Islet of Langerhans (tissue), 1 donor: ENCODE measurements at regions not wholly inside any gene's neighbourhood (a gene's known extent, or its start where the extent isn't known, plus 50 kb on each side); places are given as distances from the start of the nearest gene placed in this dataset.
"Not testable (repeated sequence)": the region's sequence is repeated elsewhere in the genome, so short reads cannot be mapped to it uniquely, and the experiment has no call there.

Experiments
- FAIRE-seq: peaks from one replicate; lab custom pipeline; 2011; peaks lifted over from hg19 to GRCh38; lab: Jason Lieb, UNC

DNA sequence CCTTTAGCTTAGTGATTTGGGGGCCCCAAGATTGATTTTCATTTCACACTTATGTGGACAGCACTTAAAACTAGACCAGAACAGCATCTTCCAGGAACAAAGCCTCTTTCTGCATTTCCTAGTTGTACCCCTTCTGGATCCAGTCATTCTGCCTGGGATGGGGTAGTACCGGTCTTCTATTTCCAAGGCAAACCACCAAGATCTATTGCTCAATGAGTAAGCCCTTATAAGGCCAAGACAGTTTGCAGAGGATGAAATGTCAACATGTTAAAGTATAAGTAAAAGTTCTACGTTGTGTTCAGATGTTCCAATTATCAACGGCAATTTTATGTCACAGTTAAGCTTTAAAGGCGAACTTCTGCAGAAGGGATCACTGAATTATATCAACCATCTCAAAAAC, 106.9 kb upstream of the ZNF746 start:
- FAIRE-seq: no peak

DNA sequence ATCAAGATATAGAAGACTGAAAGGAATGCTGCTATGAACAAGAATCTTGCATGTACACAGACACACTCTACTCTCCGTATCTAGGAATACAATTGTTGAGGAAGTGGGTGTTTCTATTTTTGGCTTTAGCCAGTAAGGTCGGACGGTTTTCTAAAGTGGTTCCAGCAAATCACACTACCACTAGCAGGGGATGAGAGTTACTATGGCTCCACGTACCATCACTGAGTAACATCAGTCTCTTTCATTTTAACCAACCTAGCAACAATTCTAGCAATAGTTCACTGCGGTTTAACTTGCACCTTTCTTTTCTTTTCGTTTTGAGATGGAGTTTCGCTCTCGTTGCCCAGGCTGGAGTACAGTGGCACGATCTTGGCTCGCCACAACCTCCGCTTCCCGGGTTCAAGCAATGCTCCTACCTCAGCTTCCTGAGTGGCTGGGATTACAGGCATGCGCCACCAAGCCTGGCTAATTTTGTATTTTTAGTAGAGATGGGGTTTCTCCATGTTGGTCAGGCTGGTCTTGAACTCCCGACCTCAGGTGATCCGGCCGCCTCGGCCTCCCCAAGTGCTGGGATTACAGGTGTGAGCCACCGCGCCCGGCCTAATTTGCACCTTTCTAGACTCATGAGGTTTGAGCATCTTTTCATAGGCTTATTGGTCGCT, 103.2 kb upstream of the ZNF746 start:
- FAIRE-seq: not testable (repeated sequence)

DNA sequence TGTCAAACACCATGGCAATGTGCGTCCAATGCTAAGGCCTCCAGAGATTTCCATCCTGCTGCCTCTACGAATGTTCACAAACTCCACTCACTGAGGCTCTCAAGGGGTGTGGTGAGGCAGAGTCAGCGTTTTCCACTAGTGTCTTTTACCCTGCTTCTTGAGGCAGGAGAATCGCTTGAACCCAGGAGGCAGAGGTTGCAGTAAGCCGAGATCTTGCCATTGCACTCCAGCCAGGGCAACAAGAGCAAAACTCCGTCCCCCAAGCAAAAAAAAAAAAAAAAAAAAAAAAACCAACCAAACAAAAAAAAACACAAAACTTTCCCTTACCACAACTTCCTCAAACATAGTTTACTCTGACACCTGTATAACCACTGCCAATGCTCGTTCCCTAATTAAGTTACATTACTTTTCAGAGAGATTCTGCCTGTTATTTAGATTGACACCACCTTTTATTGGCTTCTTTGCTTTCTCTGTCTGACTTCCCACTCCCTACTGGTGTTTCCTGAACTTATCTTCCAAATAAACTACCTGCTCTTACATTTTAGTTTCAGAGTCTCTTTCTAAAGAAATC, 102.1 kb upstream of the ZNF746 start:
- no peak for FAIRE-seq

- no peak for FAIRE-seq
Observed at GRCh38 chr7:149598721-149599308, 101.2 kb upstream of the ZNF746 start.

GRCh38 chr7:149597789-149598188, 100.2 kb upstream of the ZNF746 start:
- FAIRE-seq: not testable (repeated sequence)

DNA sequence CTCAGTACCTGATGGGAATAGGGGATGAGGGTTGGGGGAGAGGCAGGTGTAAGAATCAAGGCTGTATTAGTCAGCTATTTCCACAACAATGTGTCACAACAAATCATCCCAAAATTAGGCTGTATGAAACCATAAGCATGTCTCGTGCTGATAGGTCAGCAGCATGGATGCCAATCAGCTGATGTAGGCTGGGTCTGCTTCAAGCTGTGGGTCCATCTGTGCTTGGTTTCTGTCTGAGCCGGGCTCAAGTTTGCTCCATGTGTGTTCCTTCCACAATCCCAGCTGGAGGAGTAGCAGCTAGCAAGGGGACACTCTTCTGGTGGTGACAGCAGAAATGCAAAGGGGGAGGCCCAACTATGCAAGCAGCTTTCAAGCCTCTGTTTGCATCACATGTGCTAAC, 97.9 kb upstream of the ZNF746 start:
- FAIRE-seq: no peak

- no peak for FAIRE-seq
Observed at GRCh38 chr7:149595078-149595477, 97.5 kb upstream of the ZNF746 start.

GRCh38 chr7:149588930-149589329, 91.3 kb upstream of the ZNF746 start:
- no peak for FAIRE-seq

DNA sequence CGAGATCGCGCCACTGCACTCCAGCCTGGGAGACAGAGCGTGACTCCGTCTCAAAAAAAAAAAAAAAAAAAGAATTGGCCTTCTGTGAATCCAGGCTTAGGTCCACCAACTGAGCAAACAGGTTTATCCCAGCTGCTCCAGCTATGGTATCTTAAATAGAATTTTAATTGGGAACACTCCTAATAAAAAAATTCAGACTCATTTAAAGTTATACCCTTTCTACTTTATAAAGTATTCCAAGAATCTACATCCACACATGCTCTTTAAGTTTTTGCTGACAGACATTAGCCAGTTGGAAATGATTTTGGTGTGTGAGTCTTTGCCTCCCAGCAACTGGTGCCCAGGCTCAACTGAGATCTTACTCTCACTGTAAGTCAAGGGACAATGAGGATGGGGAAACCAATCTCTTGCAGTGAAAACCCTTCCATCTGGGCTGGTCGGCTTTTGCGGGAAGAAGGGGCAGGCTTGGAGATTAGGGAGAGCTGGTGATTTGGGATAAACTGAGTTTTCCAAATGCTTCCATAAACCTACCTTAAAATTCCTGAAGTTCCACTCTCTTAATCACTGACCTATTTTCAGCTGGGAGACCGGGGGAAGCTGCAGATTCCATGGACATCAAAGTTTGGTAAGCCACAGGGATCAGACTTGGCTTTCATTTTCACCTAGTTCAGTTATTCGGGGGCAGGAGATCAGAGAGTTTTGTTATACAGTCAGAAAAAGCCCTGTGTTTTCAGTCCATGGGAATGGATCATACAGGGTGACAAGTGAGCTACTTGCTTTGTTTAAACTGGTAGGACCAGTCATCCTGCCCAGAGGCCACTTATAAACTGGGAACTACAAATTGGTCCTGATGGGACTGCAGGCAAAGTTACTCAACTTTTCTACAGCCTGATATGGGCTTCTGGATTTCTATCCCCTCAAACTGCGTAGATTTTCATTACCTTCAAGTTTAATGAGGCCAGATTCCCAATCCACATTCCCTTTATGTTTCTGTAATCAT, 89.3 kb upstream of the ZNF746 start:
- FAIRE-seq: no peak

DNA sequence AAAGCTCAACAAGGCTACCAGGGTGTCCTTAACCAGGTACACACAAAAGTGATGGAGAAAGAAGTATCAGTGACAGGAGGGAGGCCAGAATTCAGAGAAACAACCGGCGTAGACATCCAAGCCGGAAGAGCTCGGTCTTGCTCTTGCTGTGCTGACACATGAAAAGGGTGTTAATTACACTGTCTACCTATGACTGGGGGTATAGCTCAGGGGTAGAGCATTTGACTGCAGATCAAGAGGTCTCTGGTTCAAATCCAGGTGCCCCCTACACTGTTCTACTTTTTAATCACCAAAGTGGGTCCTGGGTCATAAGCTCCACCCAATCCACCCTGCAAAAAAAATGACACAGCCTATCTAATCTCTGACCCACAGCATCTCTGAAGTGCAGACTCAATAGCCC, 86.9 kb upstream of the ZNF746 start:
- no peak for FAIRE-seq

DNA sequence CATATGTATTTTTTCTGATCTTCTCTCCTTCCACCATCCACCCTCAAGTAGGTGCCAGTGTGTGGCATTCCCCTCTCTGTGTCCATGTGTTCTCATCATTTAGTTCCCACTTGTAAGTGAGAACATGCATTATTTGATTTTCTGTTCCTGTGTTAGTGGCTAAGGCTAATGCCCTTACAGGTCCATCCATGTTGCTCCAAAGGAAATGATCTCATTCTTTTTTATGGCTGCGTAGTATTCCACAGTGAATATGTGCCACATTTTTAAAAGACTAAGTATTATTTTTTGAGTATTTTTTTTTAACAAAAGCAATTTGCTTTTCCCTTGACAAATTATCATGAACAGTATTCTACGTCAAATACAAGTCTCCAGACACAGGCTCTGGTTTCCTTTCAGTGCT, 86.4 kb upstream of the ZNF746 start:
- no peak for FAIRE-seq

- no peak for FAIRE-seq
Observed at GRCh38 chr7:149580328-149580727, 82.7 kb upstream of the ZNF746 start.

GRCh38 chr7:149579365-149579764, 81.8 kb upstream of the ZNF746 start:
- FAIRE-seq: not testable (repeated sequence)

DNA sequence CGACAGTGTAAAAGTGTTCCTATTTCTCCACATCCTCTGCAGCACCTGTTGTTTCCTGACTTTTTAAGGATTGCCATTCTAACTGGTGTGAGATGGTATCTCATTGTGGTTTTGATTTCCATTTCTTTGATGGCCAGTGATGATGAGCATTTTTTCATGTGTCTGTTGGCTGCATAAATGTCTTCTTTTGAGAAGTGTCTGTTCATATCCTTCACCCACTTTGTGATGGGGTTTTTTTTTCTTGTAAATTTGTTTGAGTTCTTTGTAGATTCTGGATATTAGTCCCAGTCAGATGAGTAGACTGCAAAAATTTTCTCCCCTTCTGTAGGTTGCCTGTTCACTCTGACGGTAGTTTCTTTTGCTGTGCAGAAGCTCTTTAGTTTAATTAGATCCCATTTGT, 76.8 kb upstream of the ZNF746 start:
- FAIRE-seq: not testable (repeated sequence)

GRCh38 chr7:149573519-149573918, 75.9 kb upstream of the ZNF746 start:
- no peak for FAIRE-seq

GRCh38 chr7:149572920-149573319, 75.3 kb upstream of the ZNF746 start:
- FAIRE-seq: not testable (repeated sequence)

GRCh38 chr7:149570784-149571183, 73.2 kb upstream of the ZNF746 start:
- no peak for FAIRE-seq

- FAIRE-seq: no peak
Observed at GRCh38 chr7:149569726-149570422, 72.3 kb upstream of the ZNF746 start.

- no peak for FAIRE-seq
Observed at GRCh38 chr7:149569025-149569725, 71.6 kb upstream of the ZNF746 start.

DNA sequence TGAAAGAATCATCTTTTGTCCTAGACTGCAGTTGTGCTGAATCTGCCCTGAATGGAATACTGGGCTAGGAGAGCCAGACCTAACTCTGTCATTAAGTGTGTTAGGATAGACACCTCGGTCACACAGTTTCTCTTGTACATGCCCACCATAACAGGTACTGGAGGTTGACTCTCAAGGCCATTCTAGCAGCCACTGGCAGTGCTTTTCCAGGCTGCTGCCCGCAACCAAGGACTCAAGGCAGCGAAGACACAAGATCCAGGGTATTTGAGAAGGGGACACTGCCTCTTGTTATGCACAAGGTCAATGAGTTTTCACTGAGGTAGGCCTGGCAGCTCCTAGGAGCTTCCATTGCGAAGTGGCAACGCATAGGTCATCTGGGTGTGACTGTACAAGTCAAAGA, 70.6 kb upstream of the ZNF746 start:
- FAIRE-seq: no peak

- no peak for FAIRE-seq
Observed at GRCh38 chr7:149566103-149566502, 68.5 kb upstream of the ZNF746 start.

DNA sequence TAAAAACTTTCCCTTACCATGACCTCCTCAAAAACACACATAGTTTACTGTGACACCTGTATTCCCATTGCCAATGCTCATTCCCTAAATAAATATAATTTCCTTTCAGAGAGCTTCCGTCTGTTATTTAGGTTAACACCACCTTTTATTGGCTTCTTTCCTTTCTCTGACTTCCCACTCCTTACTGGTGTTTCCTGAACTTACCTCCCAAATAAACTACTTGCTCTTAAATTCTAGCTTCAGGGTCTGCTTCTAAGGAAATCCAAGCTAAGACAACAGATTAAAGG, 67.4 kb upstream of the ZNF746 start:
- FAIRE-seq: no peak
